ENCODE measurements at regions not wholly inside any gene's neighbourhood (a gene's known extent, or its start where the extent isn't known, plus 50 kb on each side); places are given as distances from the start of the nearest gene placed in this dataset.
A peak's percentile ranks its signal among the peaks of the same experiment; 100 is the strongest.

- Histone ChIP-seq H3K4me1 (ENCODE audit: control insufficient read depth in 2 of 3, insufficient read depth in 2 of 3, low read depth in 1 of 3, low read length in 3 of 3) (no peaks in the 10 kb centered on the region), H3K9me3 (ENCODE audit: control insufficient read depth in 2 of 3, insufficient read depth in 1 of 3, low read length in 3 of 3) (no peaks in the 10 kb centered on the region), H3K4me3 (ENCODE audit: low read length in 3 of 3) (no peak overlapping the region), H3K27me3 (ENCODE audit: control insufficient read depth, insufficient read depth, low read length) (no peaks in the 10 kb centered on the region), H3K9ac (ENCODE audit: low read length in 3 of 3) (no peak overlapping the region), H3K36me3 (ENCODE audit: control insufficient read depth in 2 of 3, insufficient read depth in 3 of 3, low read length in 3 of 3) (no peaks in the 10 kb centered on the region), H3K27ac (ENCODE audit: low read depth in 2 of 2, low read length in 2 of 2) (no peak overlapping the region)
- DNase-seq (peak in 2 of 5 donors; percentile 9 to 12), FAIRE-seq (no peak)
- no peak for TF ChIP-seq CTCF (IDR thresholded peaks at IDR 0.05; ENCODE audit: borderline replicate concordance, extremely low read depth, insufficient read depth)
- intact Hi-C loops (cut with DNase I) = no loop called here
Measured at GRCh38 chr2:145811276-145812164, 1291.6 kb upstream of the ZEB2 start.

DNA sequence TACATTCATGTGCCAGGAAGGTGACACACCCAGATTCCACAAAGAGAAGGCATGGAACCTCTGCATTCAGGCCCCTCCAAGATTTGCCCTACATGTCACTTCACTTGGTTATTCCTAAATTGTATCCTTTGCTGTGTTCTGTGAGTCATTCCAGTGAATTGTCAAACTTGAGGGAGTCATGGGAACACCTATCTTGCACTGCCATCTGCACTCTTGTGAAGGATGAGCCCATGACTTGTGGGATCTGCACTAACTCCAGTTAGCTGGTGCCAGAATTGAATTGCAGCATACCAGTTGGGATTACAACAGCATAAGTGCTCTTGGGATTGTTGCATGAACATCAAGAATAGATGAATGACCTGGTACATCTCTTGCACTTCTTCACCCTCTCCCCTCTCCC lies 1288.0 kb upstream of the ZEB2 start:
- no peak overlapping the region for H3K4me3 ChIP-seq (ENCODE audit: low read length in 3 of 3)
- no peak for TF ChIP-seq CTCF (IDR thresholded peaks at IDR 0.05; ENCODE audit: borderline replicate concordance, extremely low read depth, insufficient read depth)
- no peaks in the 10 kb centered on the region for H3K4me1 ChIP-seq (ENCODE audit: control insufficient read depth in 2 of 3, insufficient read depth in 2 of 3, low read depth in 1 of 3, low read length in 3 of 3)
- H3K9ac ChIP-seq (ENCODE audit: low read length in 3 of 3) = no peak overlapping the region
- no peak overlapping the region for H3K27ac ChIP-seq (ENCODE audit: low read depth in 2 of 2, low read length in 2 of 2)
- H3K27me3 ChIP-seq (ENCODE audit: control insufficient read depth, insufficient read depth, low read length) = no peaks in the 10 kb centered on the region
- intact Hi-C loops (cut with DNase I) = no loop called here
- DNase-seq (no peak), FAIRE-seq (no peak)
- no peaks in the 10 kb centered on the region for H3K36me3 ChIP-seq (ENCODE audit: control insufficient read depth in 2 of 3, insufficient read depth in 3 of 3, low read length in 3 of 3)
- no peaks in the 10 kb centered on the region for H3K9me3 ChIP-seq (ENCODE audit: control insufficient read depth in 2 of 3, insufficient read depth in 1 of 3, low read length in 3 of 3)

DNA sequence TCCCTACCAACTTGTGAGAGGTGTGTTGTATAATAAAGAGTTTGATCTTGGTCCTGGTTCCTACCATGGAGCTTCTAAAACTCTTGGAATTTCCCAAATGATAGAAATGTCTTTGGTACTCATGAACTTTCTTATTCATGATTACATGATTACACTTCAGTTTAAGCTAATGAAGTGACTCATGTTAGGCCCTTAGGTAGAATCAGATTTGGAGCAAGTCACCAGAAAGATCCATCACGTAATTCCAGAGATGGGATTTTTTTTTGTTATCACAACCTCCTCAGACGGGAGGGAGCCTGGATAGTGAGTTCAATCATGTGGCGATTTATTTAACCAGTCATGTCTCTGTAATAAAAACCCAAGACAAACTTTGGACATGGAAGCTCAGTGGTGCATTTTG lies 1287.6 kb upstream of the ZEB2 start:
- intact Hi-C loops (cut with DNase I) = no loop called here
- Histone ChIP-seq H3K4me3 (ENCODE audit: low read length in 3 of 3) (no peak overlapping the region), H3K4me1 (ENCODE audit: control insufficient read depth in 2 of 3, insufficient read depth in 2 of 3, low read depth in 1 of 3, low read length in 3 of 3) (no peaks in the 10 kb centered on the region), H3K27ac (ENCODE audit: low read depth in 2 of 2, low read length in 2 of 2) (no peak overlapping the region), H3K9ac (ENCODE audit: low read length in 3 of 3) (no peak overlapping the region), H3K9me3 (ENCODE audit: control insufficient read depth in 2 of 3, insufficient read depth in 1 of 3, low read length in 3 of 3) (no peaks in the 10 kb centered on the region), H3K27me3 (ENCODE audit: control insufficient read depth, insufficient read depth, low read length) (no peaks in the 10 kb centered on the region), H3K36me3 (ENCODE audit: control insufficient read depth in 2 of 3, insufficient read depth in 3 of 3, low read length in 3 of 3) (no peaks in the 10 kb centered on the region)
- FAIRE-seq = no peak
- DNase-seq = no peak
- no peak for TF ChIP-seq CTCF (IDR thresholded peaks at IDR 0.05; ENCODE audit: borderline replicate concordance, extremely low read depth, insufficient read depth)

Measured in kidney (tissue), 13 donors.